HG03060 (cell line): ENCODE measurements at regions not wholly inside any gene's neighbourhood (a gene's known extent, or its start where the extent isn't known, plus 50 kb on each side); places are given as distances from the start of the nearest gene placed in this dataset.

Experiments used
- ATAC-seq: cut with Tn5 transposase; IDR thresholded peaks from one replicate; pipeline ENCODE4 v1.9.1; 2021; ENCODE audit warnings: low read depth, moderate number of reproducible peaks; ENCODE audit not compliant: unreplicated experiment

DNA sequence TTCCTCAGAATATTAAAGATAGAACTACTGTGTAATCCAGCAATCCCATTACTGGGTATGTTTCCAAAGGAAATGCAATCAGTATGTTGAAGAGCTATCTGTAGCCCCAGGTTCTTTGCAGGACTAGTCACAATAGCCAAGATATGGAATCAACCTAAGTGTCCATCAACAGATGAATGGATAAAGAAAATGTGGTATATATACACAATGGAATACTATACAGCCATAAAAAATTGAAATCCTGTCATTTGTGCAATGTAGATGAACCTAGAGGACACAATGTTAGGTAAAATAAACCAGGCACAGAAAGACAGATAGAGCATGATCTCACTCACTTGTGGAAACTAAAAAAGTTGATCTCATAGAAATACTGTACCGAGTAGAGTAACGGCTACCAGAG, 306.0 kb upstream of the MARCKS start:
- ATAC-seq = no peak

GRCh38 chr6:113556775-113557174, 300.4 kb upstream of the MARCKS start:
- no peak for ATAC-seq

DNA sequence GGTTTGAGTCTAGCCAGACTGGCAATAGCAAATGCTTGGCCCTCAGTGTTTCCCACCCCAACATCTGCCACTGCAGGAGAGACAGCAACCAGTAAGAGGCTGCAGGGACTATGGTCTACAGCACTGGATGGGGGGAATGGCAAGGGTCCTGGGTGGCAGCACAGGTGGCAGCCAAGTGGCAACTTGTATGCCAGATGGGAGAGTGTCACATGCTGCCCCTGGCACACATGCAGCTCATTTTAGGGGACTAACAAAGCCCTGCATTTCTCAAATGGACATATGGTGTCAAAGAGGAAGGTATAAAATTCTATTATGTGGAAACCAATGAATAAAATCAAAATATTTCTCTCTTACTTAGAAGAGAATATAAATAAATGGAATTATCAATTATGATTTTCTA, 298.7 kb upstream of the MARCKS start:
- no peak for ATAC-seq

DNA sequence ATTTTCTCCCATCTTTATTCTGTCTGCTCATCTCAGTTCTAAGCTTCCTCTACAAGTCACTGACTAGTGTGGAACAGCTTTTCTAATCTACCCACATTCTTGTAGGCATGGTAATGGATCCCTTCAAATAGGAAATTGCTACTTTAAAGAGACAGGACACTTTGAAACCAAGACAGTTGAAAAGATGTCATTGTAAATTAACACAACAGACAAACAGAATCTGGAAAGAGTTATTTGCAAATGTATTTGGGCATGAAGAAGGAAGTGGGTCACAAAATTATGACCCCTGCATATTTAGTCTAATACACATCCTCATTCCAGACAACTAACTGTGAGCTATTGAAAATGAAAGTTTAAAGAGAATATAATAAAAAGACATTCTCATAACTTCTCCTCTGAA, 298.2 kb upstream of the MARCKS start:
- ATAC-seq = no peak

- ATAC-seq = no peak
Observed at GRCh38 chr6:113560376-113560775, 296.8 kb upstream of the MARCKS start.

GRCh38 chr6:113560908-113561307, 296.2 kb upstream of the MARCKS start:
- no peak for ATAC-seq

DNA sequence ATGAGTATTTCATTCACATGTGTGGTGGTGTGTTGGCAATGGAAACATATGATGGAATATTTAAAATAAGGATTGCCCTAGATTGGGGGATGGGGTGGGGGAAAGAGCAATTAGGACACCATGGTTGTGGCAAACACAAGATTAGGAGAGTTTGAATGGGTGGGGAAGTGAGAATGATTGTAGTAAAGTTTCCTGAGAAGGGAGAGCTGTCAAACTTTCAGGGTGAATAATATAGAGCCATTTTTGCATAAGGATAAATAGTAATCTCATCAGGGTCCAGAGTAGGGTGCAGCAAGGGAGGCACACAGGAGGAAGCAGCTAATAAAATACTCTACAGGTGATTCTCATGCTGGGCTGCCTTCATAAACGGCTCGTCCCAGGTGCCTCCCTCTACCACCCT, 294.9 kb upstream of the MARCKS start:
- ATAC-seq = no peak

GRCh38 chr6:113564371-113565171, 292.6 kb upstream of the MARCKS start:
- no peak for ATAC-seq

GRCh38 chr6:113565306-113565705, 291.8 kb upstream of the MARCKS start:
- ATAC-seq = no peak

GRCh38 chr6:113570161-113570560, 287.0 kb upstream of the MARCKS start:
- ATAC-seq = no peak

- no peak for ATAC-seq
Observed at GRCh38 chr6:113570641-113571040, 286.5 kb upstream of the MARCKS start.

DNA sequence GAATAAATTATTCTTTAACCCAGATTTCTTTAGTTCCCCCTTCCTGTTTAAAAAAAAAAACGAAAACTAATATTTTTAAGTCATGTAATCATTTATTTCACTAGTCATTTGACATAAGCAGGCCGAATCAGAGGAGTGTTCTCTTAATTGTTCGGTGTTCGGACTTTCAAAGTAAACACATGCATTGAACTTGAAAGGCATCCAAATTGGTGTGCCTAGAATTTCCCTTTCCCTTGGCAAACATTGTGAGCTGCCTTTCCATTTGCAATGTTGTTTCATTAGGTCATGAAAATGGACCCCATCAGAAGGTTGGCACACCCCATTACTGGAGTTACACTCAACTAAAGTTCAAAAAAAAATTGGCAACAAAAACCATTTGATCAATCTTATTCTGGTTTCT, 283.0 kb upstream of the MARCKS start:
- no peak for ATAC-seq

DNA sequence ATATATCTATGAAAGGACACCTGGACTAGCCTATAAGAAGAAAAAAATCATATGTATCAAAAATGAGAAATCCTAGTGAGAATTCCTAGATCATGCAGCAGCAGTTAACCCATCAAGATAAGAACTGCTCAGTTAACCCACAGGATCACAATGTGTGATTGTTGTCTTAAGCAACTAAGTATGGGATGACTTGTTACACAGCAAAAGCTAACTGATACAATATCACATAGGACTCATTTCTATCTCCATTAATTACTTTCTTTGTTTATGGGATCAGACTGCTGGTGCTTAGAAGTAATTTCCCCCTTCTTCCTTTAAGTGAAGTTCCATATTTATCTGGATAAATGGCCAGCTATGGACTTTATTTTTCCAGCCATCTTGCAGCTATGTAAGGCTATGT, 280.8 kb upstream of the MARCKS start:
- ATAC-seq = no peak

DNA sequence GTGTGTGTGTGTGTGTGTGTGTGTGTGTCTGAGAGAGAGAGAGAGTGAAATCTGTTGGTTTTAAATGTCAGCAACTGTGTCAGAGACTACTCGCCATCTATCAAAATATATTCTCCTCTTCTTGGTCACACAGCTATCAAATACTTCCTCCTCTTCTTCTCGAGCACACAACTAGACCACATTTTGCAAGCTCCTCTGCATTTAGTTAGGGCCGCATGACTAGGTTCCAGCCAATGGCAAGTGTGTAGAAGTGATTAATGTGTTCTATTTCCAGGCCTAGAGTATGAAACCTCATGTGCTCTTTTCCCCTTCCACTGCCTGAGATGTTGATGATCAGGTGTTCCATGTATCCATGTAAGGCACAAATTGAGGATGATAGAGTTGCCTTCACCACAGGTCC, 278.5 kb upstream of the MARCKS start:
- no peak for ATAC-seq

GRCh38 chr6:113584767-113585166, 272.4 kb upstream of the MARCKS start:
- no peak for ATAC-seq

GRCh38 chr6:113585246-113585645, 271.9 kb upstream of the MARCKS start:
- no peak for ATAC-seq

DNA sequence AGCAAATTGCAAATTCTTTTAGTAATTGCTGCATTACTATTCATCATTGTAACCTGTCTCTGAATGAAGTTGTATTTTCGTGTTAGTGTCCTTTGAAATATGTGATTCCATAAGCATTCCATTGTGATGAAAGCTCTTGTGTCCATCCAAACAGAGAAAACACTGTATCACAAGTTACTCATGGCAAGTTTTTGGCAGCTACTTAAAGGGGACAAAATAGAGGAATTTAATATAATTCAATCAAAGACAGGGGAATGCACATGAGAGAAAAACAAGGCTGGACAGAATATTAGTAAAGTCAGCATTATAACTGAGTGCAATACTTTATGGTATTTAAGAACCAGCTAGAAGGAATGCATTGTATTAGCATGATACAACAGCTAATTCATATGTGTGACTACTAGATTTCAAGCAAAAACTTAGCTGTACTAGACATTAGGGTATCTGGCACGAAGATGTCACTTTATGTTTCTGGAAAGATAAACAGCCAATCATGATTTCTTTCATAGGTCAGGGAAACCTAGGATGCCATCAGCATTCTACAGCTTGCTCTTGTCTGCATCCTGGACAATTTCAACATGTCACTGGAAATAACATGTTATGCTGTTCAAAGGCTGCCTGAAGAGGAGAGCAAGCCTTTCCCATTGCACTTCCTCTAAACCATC, 270.6 kb upstream of the MARCKS start:
- no peak for ATAC-seq

- ATAC-seq = no peak
Observed at GRCh38 chr6:113587078-113587699, 270.0 kb upstream of the MARCKS start.

DNA sequence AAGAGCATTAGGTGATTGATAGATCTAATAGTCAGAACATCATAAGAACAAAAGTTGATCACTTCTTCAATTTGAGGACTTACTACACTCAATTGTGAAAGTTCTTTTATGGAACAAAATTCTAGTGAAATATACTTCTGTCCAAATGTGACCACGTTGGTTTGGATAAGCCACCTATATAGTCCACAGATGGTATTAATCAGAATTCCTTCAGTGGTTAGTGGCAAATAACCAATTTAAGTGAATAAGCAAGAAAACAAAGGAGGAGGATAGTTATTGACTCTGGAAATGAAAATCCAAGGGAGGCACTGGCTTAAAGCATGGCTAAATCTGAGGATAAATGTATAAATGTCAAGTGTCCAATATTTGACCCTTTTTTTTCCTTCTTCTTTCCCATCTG, 268.5 kb upstream of the MARCKS start:
- ATAC-seq = no peak

DNA sequence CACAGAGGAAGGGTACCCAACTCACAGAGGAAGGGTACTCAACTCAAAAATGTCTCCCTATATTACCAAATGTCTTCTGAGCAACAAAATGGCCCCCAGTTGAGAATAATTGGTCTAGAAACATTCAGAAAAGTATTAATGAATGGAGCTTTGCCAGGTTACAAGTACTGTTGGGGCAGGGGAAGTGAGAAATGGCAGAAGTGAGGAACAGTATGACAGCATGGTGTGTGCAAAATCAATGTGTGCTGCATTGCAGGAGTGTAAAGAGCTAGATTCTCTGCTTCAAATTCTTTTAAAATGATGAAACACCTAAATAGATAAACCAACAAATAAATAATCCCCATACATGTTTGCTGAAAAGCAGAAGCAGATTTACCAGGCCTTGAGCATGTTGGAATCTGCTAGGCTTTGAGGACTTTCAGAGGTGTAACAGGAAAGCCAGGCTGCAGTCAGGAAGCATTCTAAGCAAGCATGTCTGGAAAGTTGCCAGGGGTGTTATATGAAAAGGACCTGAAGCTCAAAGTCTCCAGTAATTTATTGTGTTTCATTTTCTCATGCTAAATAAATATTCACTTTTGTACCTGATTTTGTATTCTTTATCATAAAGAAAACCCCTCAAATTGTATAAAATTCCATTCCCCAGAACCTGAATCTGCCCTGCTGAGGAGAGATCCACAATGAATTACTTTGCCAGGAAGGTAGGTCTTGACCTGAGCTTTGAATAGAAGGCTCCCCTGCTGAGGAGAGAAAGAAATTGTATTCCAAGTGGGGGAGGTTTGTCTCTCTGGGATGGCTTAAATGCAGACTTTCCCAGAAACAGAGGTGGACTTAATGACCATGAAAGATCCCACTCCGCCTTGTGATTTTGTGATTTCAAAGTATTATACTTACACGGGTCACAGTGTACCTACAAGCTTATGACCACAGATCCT, 265.0 kb upstream of the MARCKS start:
- no peak for ATAC-seq

- no peak for ATAC-seq
Observed at GRCh38 chr6:113594726-113595125, 262.4 kb upstream of the MARCKS start.
